PFSK-1 (cell line): ENCODE measurements at regions not wholly inside any gene's neighbourhood (a gene's known extent, or its start where the extent isn't known, plus 50 kb on each side); places are given as distances from the start of the nearest gene placed in this dataset.

Experiments used
- FOXP2 ChIP-seq: optimal IDR thresholded peaks from 2 replicates; pipeline ENCODE3; 2011; ENCODE audit warnings: borderline replicate concordance, control low read depth, inconsistent platforms; ENCODE audit not compliant: insufficient read depth; ENCODE audit errors: extremely low read length, extremely low read depth
- POLR2AphosphoS5 ChIP-seq: IDR thresholded peaks from 2 replicates; pipeline ENCODE4 v1.6.1; 2012; ENCODE audit warnings: low read depth, mild to moderate bottlenecking, control low read depth, low read length, moderate library complexity
- SIN3A ChIP-seq: IDR thresholded peaks from 2 replicates; pipeline ENCODE4 v1.6.1; 2012; ENCODE audit warnings: mild to moderate bottlenecking, low read length, moderate library complexity, borderline replicate concordance; ENCODE audit not compliant: insufficient read depth
- TAF1 ChIP-seq: IDR thresholded peaks from 2 replicates; pipeline ENCODE4 v1.6.1; 2012; ENCODE audit warnings: low read length, control low read depth, borderline replicate concordance; ENCODE audit not compliant: insufficient read depth
- TF ChIP-seq, protein P1 (sequence below), 2 experiments: IDR thresholded peaks; 2 replicates each; pipeline versions ENCODE4 v1.6.1 to v1.8.0; 2011 to 2012; ENCODE audit warnings: low read depth in 2 of 2, low read length in 2 of 2, control low read depth in 1 of 2, inconsistent platforms in 1 of 2, mild to moderate bottlenecking in 1 of 2, moderate library complexity in 1 of 2; ENCODE audit not compliant: insufficient read depth in 1 of 2

DNA sequence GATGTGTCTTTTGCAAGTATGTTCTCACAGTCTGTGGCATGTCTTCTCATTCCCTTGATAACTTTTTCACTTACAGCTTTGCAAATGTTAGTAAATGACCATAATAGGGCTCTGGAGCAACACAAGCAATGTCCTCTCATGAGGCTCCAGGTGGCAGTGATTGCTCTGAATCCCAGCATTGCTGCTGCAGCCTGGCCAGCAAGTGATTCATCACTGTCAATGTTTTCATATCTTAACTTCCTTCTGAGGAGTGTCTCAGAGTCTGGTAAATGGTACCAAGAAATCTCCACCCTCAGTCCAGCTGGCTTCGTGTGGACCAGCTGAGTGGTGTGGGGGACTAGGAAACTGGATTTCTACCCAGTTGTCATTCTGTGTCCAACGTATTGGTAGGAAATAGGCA, 139.6 kb downstream of the MYLK4 start:
- TF ChIP-seq SIN3A = no peak
- TF ChIP-seq POLR2AphosphoS5 = no peak
- TF ChIP-seq, protein P1, sequence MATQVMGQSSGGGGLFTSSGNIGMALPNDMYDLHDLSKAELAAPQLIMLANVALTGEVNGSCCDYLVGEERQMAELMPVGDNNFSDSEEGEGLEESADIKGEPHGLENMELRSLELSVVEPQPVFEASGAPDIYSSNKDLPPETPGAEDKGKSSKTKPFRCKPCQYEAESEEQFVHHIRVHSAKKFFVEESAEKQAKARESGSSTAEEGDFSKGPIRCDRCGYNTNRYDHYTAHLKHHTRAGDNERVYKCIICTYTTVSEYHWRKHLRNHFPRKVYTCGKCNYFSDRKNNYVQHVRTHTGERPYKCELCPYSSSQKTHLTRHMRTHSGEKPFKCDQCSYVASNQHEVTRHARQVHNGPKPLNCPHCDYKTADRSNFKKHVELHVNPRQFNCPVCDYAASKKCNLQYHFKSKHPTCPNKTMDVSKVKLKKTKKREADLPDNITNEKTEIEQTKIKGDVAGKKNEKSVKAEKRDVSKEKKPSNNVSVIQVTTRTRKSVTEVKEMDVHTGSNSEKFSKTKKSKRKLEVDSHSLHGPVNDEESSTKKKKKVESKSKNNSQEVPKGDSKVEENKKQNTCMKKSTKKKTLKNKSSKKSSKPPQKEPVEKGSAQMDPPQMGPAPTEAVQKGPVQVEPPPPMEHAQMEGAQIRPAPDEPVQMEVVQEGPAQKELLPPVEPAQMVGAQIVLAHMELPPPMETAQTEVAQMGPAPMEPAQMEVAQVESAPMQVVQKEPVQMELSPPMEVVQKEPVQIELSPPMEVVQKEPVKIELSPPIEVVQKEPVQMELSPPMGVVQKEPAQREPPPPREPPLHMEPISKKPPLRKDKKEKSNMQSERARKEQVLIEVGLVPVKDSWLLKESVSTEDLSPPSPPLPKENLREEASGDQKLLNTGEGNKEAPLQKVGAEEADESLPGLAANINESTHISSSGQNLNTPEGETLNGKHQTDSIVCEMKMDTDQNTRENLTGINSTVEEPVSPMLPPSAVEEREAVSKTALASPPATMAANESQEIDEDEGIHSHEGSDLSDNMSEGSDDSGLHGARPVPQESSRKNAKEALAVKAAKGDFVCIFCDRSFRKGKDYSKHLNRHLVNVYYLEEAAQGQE (IDR thresholded peaks at IDR 0.05; ENCODE audit: insufficient read depth in 1 of 2, low read depth in 2 of 2, low read length in 2 of 2) = no peak
- TF ChIP-seq FOXP2 = no peak
- TF ChIP-seq TAF1 = no peak

DNA sequence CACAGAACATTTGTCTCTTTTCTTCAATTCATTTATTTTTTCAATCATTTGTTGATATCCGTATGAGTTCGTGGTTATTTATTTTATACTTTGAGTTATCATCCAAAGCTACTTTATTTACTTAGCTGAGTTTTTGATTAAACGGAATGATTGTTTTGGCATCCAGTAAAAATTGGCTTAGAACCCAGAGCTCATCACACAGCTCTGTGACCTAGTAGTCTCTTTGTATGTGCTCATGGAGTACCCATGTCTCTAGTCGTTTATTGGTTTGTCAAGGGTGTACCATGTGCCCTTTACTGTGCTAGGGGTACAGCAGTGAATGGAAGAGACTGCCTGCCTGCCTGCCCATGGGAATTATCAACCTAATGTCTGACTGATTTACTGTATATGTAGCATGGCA, 142.2 kb downstream of the MYLK4 start:
- TF ChIP-seq FOXP2 = no peak
- no peak for TF ChIP-seq TAF1

DNA sequence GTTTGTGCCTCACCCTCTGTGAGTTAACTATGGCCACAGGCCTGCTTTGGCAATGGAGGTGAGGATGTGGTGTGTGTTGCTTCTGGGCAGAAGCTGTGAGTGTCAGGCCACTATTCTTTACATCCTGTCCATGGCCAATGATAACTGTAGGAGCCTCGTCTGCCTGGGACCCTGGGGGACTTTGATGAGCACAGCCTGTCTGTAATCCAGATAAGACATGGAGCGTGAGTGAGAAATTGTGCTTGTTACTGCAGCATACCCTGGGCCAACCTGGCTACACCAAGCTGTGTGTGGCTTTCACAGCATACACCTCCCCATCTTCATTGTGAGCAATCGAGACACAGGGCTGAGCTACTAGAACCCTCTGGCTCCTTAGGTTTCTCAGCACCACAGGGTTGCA, 150.4 kb downstream of the MYLK4 start:
- TF ChIP-seq FOXP2 (no peak), TAF1 (no peak), SIN3A (no peak), POLR2AphosphoS5 (no peak)

DNA sequence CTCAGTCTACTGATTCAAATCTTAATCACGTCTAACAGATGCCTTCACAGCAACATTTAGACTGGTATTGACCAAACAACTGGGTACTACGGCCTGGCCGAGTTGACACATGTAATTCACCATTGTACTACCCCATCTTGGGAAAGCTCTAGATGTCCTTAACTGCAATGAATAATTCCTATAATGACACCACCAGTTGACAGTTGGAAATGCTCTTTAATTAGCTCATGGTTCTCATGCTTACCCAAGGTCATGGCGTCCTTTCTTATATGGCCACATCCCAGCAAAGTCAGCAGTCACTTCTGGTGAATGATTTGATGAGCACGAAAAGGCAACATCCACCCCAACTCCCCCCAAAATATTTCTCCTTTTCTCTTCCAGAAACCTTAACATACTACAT, 150.9 kb downstream of the MYLK4 start:
- TF ChIP-seq TAF1 (no peak), SIN3A (no peak), FOXP2 (no peak), POLR2AphosphoS5 (no peak)

DNA sequence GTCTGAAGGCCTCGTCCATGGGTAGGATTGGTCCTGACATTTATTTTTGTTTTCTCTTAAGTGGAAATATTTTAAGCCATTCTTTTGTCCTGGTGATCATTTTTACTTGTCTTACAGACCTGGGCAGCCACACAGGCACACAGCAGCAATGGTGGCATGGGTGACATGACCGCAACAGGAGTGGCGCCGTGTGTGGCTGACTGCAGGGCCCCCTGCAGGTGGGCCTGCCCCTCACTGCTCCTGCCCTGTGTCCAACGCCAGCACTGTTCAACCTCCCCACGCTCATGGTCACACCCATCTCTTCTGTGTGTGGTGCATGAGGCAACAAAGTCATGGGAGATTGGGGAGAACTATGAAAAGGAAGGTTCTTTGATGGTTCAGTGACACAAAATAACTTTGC, 151.9 kb downstream of the MYLK4 start:
- TF ChIP-seq TAF1 = no peak
- TF ChIP-seq SIN3A = no peak
- TF ChIP-seq POLR2AphosphoS5 = no peak
- TF ChIP-seq FOXP2 = no peak
- TF ChIP-seq, protein P1 (IDR thresholded peaks at IDR 0.05; ENCODE audit: insufficient read depth in 1 of 2, low read depth in 2 of 2, low read length in 2 of 2) = no peak

DNA sequence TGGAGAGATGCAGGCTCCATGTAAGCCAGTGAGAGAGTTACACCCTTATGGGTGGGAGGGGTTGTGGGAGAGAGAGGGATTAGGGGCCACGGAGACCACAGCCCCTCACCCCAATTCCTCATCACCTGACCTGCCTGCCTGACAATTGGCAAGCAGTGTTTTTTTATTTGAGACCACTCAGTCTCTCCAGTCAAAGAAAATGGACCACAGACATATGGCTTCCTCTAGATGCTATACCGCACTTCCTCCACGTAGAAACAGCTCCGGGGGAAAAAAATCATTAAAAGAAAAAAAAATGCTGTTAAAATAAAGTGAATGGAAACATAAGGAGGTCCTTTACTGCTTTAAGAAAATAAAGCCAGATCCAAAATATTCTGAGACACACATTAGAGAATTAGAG, 152.7 kb downstream of the MYLK4 start:
- TF ChIP-seq FOXP2 = no peak
- TF ChIP-seq, protein P1 (IDR thresholded peaks at IDR 0.05; ENCODE audit: insufficient read depth in 1 of 2, low read depth in 2 of 2, low read length in 2 of 2) = no peak
- no peak for TF ChIP-seq SIN3A
- no peak for TF ChIP-seq TAF1
- no peak for TF ChIP-seq POLR2AphosphoS5

DNA sequence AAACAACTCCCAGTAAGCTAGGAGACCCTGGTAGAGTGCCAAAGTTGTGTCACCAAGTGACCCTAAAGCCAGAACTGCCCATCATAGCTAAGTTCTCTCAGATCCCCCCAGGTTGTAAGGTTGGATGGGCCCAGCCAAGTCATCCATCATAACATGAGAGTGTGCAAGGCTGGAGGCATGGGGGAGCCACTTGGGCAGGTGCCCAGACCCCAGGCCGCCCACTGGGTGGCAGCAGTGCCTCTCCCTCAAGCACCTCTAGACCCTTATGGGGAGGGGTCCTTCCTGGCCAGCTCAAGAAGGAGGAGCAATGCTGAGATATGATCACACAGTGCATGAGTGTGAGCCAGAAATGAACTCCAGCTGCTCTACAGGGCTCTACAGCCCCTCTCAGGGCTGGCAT, 154.5 kb downstream of the MYLK4 start:
- TF ChIP-seq FOXP2 (no peak), POLR2AphosphoS5 (no peak), SIN3A (no peak), TAF1 (no peak)
- TF ChIP-seq, protein P1 (IDR thresholded peaks at IDR 0.05; ENCODE audit: insufficient read depth in 1 of 2, low read depth in 2 of 2, low read length in 2 of 2) = no peak
